Neural cell (in vitro differentiated cells): ENCODE measurements at regions not wholly inside any gene's neighbourhood (a gene's known extent, or its start where the extent isn't known, plus 50 kb on each side); places are given as distances from the start of the nearest gene placed in this dataset.
"Not testable (repeated sequence)": the region's sequence is repeated elsewhere in the genome, so short reads cannot be mapped to it uniquely, and the experiment has no call there.

Experiments used
- CTCF ChIP-seq: fragments of 450-650 bp; IDR thresholded peaks from 2 replicates; pipeline ENCODE4 v1.5.1; 2014; ENCODE audit warnings: antibody characterized with exemption, mild to moderate bottlenecking, moderate library complexity; ENCODE audit not compliant: poor library complexity, severe bottlenecking
- EP300 ChIP-seq: fragments of 450-650 bp; conservative IDR thresholded peaks from 2 replicates; pipeline ENCODE4 v1.6.1; 2014; ENCODE audit warnings: antibody characterized with exemption, mild to moderate bottlenecking, moderate library complexity; ENCODE audit not compliant: poor library complexity, severe bottlenecking
- EZH2 ChIP-seq: fragments of 200-600, 300-800 bp; shearing (Covaris generic), sonication (generic); IDR thresholded peaks from 2 replicates; pipeline ENCODE4 v1.6.1; 2014; ENCODE audit warnings: antibody characterized with exemption, low read length, borderline replicate concordance, mild to moderate bottlenecking; ENCODE audit not compliant: insufficient read depth, poor library complexity, severe bottlenecking
- POLR2AphosphoS5 ChIP-seq: IDR thresholded peaks from 2 replicates; pipeline ENCODE4 v1.6.1; 2012
- RAD21 ChIP-seq: fragments of 450-650 bp; conservative IDR thresholded peaks from 2 replicates; pipeline ENCODE4 v1.6.1; 2014; ENCODE audit warnings: antibody characterized with exemption, mild to moderate bottlenecking, moderate library complexity
- REST ChIP-seq: IDR thresholded peaks from 2 replicates; pipeline ENCODE4 v1.6.1; 2012; ENCODE audit warnings: borderline replicate concordance

- not testable (repeated sequence) for TF ChIP-seq RAD21, POLR2AphosphoS5, EP300, CTCF, REST, EZH2
These were observed 1923.1 kb downstream of the LRRC4C start for GRCh38 chr11:39536323-39536722.
